ENCODE measurements at regions not wholly inside any gene's neighbourhood (a gene's known extent, or its start where the extent isn't known, plus 50 kb on each side); places are given as distances from the start of the nearest gene placed in this dataset.

DNA sequence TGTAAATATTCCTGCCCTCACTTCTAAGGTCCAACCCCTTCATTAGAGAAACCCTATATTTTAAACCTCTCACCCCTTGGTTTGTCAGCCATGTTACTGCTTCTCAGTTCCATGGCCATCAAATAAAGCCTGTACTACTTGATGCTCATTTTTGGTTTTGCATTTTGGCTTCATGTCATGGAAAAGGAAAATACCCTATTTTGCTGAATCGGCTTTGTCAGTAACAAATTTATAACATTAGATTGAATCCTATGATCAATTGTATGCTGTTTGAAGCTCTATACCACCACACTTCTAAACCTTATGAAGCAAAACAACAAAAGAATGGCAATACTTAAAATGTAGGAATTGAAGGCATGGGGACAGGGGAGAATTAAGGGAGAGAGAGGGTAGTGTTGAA, 333.1 kb downstream of the ETV1 start:
- TF ChIP-seq TAF1 (IDR thresholded peaks at IDR 0.05; ENCODE audit: low read depth) (no peak), TEAD4 (IDR thresholded peaks at IDR 0.05) (no peak), NFIC (IDR thresholded peaks at IDR 0.05) (no peak), EGR1 (IDR thresholded peaks at IDR 0.05) (no peak), CEBPB (IDR thresholded peaks at IDR 0.05) (no peak), ZBTB7A (IDR thresholded peaks at IDR 0.05; ENCODE audit: low read depth) (no peak), RAD21 (IDR thresholded peaks at IDR 0.05; ENCODE audit: low read depth) (no peak), FOXM1 (IDR thresholded peaks at IDR 0.05; ENCODE audit: borderline replicate concordance, low read depth) (no peak), EP300 (IDR thresholded peaks at IDR 0.05; ENCODE audit: borderline replicate concordance) (no peak), YY1 (IDR thresholded peaks at IDR 0.05; ENCODE audit: low read depth) (no peak), TCF12 (IDR thresholded peaks at IDR 0.05; ENCODE audit: low read depth) (no peak), CREB1 (IDR thresholded peaks at IDR 0.05; ENCODE audit: low read depth) (no peak)
- TF ChIP-seq, protein P1, sequence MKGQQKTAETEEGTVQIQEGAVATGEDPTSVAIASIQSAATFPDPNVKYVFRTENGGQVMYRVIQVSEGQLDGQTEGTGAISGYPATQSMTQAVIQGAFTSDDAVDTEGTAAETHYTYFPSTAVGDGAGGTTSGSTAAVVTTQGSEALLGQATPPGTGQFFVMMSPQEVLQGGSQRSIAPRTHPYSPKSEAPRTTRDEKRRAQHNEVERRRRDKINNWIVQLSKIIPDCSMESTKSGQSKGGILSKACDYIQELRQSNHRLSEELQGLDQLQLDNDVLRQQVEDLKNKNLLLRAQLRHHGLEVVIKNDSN (IDR thresholded peaks at IDR 0.05) = no peak
- TF ChIP-seq, protein P2, sequence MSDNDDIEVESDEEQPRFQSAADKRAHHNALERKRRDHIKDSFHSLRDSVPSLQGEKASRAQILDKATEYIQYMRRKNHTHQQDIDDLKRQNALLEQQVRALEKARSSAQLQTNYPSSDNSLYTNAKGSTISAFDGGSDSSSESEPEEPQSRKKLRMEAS (IDR thresholded peaks at IDR 0.05) = no peak
- TF ChIP-seq, protein P3, sequence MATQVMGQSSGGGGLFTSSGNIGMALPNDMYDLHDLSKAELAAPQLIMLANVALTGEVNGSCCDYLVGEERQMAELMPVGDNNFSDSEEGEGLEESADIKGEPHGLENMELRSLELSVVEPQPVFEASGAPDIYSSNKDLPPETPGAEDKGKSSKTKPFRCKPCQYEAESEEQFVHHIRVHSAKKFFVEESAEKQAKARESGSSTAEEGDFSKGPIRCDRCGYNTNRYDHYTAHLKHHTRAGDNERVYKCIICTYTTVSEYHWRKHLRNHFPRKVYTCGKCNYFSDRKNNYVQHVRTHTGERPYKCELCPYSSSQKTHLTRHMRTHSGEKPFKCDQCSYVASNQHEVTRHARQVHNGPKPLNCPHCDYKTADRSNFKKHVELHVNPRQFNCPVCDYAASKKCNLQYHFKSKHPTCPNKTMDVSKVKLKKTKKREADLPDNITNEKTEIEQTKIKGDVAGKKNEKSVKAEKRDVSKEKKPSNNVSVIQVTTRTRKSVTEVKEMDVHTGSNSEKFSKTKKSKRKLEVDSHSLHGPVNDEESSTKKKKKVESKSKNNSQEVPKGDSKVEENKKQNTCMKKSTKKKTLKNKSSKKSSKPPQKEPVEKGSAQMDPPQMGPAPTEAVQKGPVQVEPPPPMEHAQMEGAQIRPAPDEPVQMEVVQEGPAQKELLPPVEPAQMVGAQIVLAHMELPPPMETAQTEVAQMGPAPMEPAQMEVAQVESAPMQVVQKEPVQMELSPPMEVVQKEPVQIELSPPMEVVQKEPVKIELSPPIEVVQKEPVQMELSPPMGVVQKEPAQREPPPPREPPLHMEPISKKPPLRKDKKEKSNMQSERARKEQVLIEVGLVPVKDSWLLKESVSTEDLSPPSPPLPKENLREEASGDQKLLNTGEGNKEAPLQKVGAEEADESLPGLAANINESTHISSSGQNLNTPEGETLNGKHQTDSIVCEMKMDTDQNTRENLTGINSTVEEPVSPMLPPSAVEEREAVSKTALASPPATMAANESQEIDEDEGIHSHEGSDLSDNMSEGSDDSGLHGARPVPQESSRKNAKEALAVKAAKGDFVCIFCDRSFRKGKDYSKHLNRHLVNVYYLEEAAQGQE (IDR thresholded peaks at IDR 0.05; ENCODE audit: low read depth) = no peak

DNA sequence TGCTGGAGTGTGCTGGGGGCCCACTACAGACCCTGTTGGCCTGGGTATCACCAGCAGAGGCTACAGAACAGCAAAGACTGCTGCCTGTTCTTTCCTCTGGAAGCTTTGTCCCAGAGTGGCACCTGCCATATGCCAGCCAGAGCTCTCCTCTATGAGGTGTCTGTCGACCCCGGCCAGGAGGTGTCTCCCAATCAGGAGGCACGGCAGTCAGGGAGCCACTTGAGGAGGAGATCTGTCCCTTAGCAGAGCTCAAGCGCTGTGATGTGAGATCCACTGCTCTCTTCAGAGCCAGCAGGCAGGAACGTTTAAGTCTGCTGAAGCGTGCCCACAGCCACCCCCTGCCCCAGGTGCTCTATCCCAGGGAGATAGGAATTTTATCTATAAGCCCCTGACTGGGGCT, 316.2 kb downstream of the ETV1 start:
- TF ChIP-seq CREB1 (IDR thresholded peaks at IDR 0.05; ENCODE audit: low read depth) (no peak), YY1 (IDR thresholded peaks at IDR 0.05; ENCODE audit: low read depth) (no peak), ZBTB7A (IDR thresholded peaks at IDR 0.05; ENCODE audit: low read depth) (no peak), RAD21 (IDR thresholded peaks at IDR 0.05; ENCODE audit: low read depth) (no peak), TAF1 (IDR thresholded peaks at IDR 0.05; ENCODE audit: low read depth) (no peak), EP300 (IDR thresholded peaks at IDR 0.05; ENCODE audit: borderline replicate concordance) (no peak), TCF12 (IDR thresholded peaks at IDR 0.05; ENCODE audit: low read depth) (no peak), NFIC (IDR thresholded peaks at IDR 0.05) (no peak), FOXM1 (IDR thresholded peaks at IDR 0.05; ENCODE audit: borderline replicate concordance, low read depth) (no peak), CEBPB (IDR thresholded peaks at IDR 0.05) (no peak)
- TF ChIP-seq, protein P2 (IDR thresholded peaks at IDR 0.05) = no peak
- TF ChIP-seq, protein P1 (IDR thresholded peaks at IDR 0.05) = no peak
- TF ChIP-seq, protein P3 (IDR thresholded peaks at IDR 0.05; ENCODE audit: low read depth) = no peak

DNA sequence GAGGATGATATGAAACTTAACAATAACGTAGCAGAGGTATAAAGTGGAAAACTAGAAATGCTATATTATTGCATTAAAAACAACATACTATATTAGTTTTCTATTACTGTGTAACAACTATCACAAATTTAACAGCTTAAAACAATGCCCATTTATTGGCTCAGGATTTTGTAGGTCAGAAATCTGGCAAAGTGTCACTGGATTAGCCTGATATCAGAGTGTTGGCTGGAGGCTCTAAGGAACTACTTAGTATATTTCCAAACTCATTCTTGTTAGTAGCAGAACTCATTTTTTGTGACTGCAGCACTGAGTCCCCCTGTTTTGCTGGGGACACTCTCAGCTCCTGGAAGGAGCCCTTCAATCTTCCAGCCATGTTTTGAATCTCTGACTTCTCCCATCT, 306.8 kb downstream of the ETV1 start:
- TF ChIP-seq TAF1 (IDR thresholded peaks at IDR 0.05; ENCODE audit: low read depth) = no peak
- TF ChIP-seq ZBTB7A (IDR thresholded peaks at IDR 0.05; ENCODE audit: low read depth) = no peak
- no peak for TF ChIP-seq EGR1 (IDR thresholded peaks at IDR 0.05)
- TF ChIP-seq NFIC (IDR thresholded peaks at IDR 0.05) = no peak
- no peak for TF ChIP-seq TEAD4 (IDR thresholded peaks at IDR 0.05)
- no peak for TF ChIP-seq YY1 (IDR thresholded peaks at IDR 0.05; ENCODE audit: low read depth)
- TF ChIP-seq FOXM1 (IDR thresholded peaks at IDR 0.05; ENCODE audit: borderline replicate concordance, low read depth) = no peak
- no peak for TF ChIP-seq CEBPB (IDR thresholded peaks at IDR 0.05)
- TF ChIP-seq, protein P3 (IDR thresholded peaks at IDR 0.05; ENCODE audit: low read depth) = no peak
- TF ChIP-seq RAD21 (IDR thresholded peaks at IDR 0.05; ENCODE audit: low read depth) = no peak
- TF ChIP-seq, protein P1 (IDR thresholded peaks at IDR 0.05) = no peak

DNA sequence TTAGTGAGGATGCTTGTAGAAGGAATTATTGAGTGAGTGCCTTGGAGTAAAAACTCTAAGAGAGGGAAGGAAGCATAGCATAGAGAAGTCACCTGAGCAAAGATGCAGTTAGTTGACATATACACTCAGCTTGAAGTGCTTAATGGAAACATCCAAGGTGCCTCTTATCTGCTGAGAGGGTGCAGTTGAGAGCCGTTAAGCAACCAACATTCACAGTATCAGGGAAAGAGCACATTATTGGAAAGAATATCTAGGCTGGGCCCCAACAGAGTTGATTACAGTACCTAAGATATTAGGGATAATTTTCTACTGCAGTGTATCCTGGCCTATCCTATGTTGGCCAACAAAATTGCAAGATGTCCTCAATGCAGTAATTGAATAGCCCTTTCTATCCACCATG, 302.0 kb downstream of the ETV1 start:
- TF ChIP-seq EP300 (IDR thresholded peaks at IDR 0.05; ENCODE audit: borderline replicate concordance) (no peak), TAF1 (IDR thresholded peaks at IDR 0.05; ENCODE audit: low read depth) (no peak), NFIC (IDR thresholded peaks at IDR 0.05) (no peak), TEAD4 (IDR thresholded peaks at IDR 0.05) (no peak), FOXM1 (IDR thresholded peaks at IDR 0.05; ENCODE audit: borderline replicate concordance, low read depth) (no peak), CREB1 (IDR thresholded peaks at IDR 0.05; ENCODE audit: low read depth) (no peak), RAD21 (IDR thresholded peaks at IDR 0.05; ENCODE audit: low read depth) (no peak), YY1 (IDR thresholded peaks at IDR 0.05; ENCODE audit: low read depth) (no peak)
- TF ChIP-seq, protein P1 (IDR thresholded peaks at IDR 0.05) = no peak
- TF ChIP-seq, protein P2 (IDR thresholded peaks at IDR 0.05) = no peak
